ENCODE measurements at regions not wholly inside any gene's neighbourhood (a gene's known extent, or its start where the extent isn't known, plus 50 kb on each side); places are given as distances from the start of the nearest gene placed in this dataset.

DNA sequence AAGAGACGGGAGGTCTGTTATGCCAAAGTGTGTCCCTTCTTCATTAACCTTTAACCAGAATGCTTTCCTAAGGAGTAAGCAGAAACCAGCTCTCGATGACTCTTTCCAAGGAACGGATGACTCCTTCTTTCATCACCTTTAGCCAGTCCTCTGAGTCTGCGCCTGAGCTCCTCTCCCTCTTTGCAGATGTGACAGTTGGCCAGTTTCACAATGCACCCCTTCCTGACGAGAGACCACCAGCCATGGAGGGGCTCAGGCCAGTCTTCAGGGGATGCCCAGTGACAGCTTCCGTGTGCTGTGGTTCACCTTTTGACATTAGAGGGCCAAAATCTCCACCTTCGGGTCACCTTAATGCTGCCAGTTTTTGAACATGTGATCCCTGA lies 826.1 kb downstream of the TBC1D22A start:
- H2BK120ac ChIP-seq (ENCODE audit: low read depth, low read length), result no peak overlapping the region
- no peak overlapping the region for H3K9ac ChIP-seq (ENCODE audit: low read depth, low read length, poor library complexity)
- no CpG with 5 or more reads among the region's 7 CpGs for WGBS, 2 donors (ENCODE audit: extremely low coverage in 2 of 2, insufficient read length in 2 of 2, insufficient replicate concordance in 1 of 2)
- no peak overlapping the region for H3K4me3 ChIP-seq (ENCODE audit: low read length in 2 of 2)
- H3K4me2 ChIP-seq (ENCODE audit: insufficient read depth, low read length, poor library complexity, severe bottlenecking), result no peak overlapping the region
- H3K9me3 ChIP-seq (replicated peaks in 1 of 2; ENCODE audit: control insufficient read depth in 2 of 2, insufficient read depth in 1 of 2, low read depth in 1 of 2, low read length in 2 of 2), result peaks cover 0 to 37% of the 10 kb centered on the region in 2 donors
- H3K23ac ChIP-seq (ENCODE audit: low read depth, low read length, poor library complexity), result no peak overlapping the region
- no peaks in the 10 kb centered on the region for H3K36me3 ChIP-seq (replicated peaks in 1 of 2; ENCODE audit: control insufficient read depth in 2 of 2, insufficient read depth in 2 of 2, low read length in 2 of 2)
- H3K79me1 ChIP-seq (ENCODE audit: low read depth, low read length), result peaks cover 2% of the 10 kb centered on the region
- DNase-seq (ENCODE audit: low spot score), result no peak
- no peak overlapping the region for H3K4ac ChIP-seq (ENCODE audit: low read length)
- H4K91ac ChIP-seq (ENCODE audit: low read depth, low read length, poor library complexity), result no peak overlapping the region
- H2BK12ac ChIP-seq (ENCODE audit: low read length), result no peak overlapping the region
- no peak overlapping the region for H3K27ac ChIP-seq (replicated peaks; ENCODE audit: low read length)
- no peak overlapping the region for H3K14ac ChIP-seq (ENCODE audit: low read length)
- no peak overlapping the region for H2AK5ac ChIP-seq (ENCODE audit: low read depth, low read length)
- no peak overlapping the region for H3K18ac ChIP-seq (ENCODE audit: low read length)
- no peak overlapping the region for H4K8ac ChIP-seq (ENCODE audit: low read depth, low read length)
- peaks cover 0 to 1% (median 0%) of the 10 kb centered on the region in 3 experiments for H3K27me3 ChIP-seq (ENCODE audit: control insufficient read depth in 3 of 3, insufficient read depth in 3 of 3, low read depth in 1 of 3, low read length in 3 of 3)
- H2BK15ac ChIP-seq (ENCODE audit: low read length), result no peak overlapping the region
- H2AFZ ChIP-seq (ENCODE audit: low read length), result no peak overlapping the region
- H2BK5ac ChIP-seq (ENCODE audit: low read length), result no peak overlapping the region
- no peaks in the 10 kb centered on the region for H3K4me1 ChIP-seq (ENCODE audit: control insufficient read depth in 2 of 2, insufficient read depth in 1 of 2, low read depth in 1 of 2, low read length in 2 of 2)

DNA sequence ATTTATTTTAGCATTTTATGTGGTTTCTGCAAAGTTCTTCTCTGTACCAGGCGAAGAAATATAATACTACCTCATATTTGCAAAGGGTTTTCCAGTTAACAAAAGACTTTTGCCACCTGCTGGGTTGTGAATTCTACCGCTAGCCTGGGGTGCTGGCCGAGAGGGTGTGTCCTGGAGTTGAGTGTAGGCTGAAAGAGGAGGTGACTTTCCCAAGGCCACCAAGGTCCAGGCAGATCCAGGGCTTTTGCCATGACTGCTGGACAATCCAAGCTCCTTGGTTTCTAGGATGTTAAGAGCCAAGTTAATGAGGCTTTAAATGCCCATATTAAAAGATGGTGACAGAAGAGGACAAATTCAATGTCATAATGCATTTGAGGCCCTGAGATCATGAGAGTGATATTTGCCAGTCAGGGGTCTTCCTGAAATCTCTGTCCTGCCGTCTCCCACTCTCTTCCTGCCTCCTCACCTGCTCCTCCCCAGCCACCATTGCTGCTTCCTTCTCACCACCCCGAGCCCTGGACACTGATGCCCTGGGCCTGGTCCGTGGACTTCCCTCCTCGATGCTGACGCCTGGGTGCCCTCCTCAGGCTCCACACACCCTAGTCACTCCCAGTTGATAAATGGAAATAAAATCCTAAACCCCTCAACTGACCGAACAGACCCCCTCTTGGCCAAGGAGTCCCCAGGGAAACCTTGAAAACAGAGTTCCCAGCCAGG lies 825.6 kb downstream of the TBC1D22A start:
- Histone ChIP-seq H2BK120ac (ENCODE audit: low read depth, low read length) (no peak overlapping the region), H3K4me1 (ENCODE audit: control insufficient read depth in 2 of 2, insufficient read depth in 1 of 2, low read depth in 1 of 2, low read length in 2 of 2) (no peaks in the 10 kb centered on the region), H2BK5ac (ENCODE audit: low read length) (no peak overlapping the region), H3K4me3 (ENCODE audit: low read length in 2 of 2) (no peak overlapping the region), H2AK5ac (ENCODE audit: low read depth, low read length) (no peak overlapping the region), H2BK12ac (ENCODE audit: low read length) (no peak overlapping the region), H3K4me2 (ENCODE audit: insufficient read depth, low read length, poor library complexity, severe bottlenecking) (no peak overlapping the region), H4K8ac (ENCODE audit: low read depth, low read length) (no peak overlapping the region), H3K27me3 (ENCODE audit: control insufficient read depth in 3 of 3, insufficient read depth in 3 of 3, low read depth in 1 of 3, low read length in 3 of 3) (peaks cover 0 to 1% (median 0%) of the 10 kb centered on the region in 3 experiments), H3K79me1 (ENCODE audit: low read depth, low read length) (peaks cover 2% of the 10 kb centered on the region), H2BK15ac (ENCODE audit: low read length) (no peak overlapping the region), H3K36me3 (replicated peaks in 1 of 2; ENCODE audit: control insufficient read depth in 2 of 2, insufficient read depth in 2 of 2, low read length in 2 of 2) (no peaks in the 10 kb centered on the region), H3K18ac (ENCODE audit: low read length) (no peak overlapping the region), H3K9ac (ENCODE audit: low read depth, low read length, poor library complexity) (no peak overlapping the region), H3K4ac (ENCODE audit: low read length) (no peak overlapping the region), H3K23ac (ENCODE audit: low read depth, low read length, poor library complexity) (no peak overlapping the region), H3K9me3 (replicated peaks in 1 of 2; ENCODE audit: control insufficient read depth in 2 of 2, insufficient read depth in 1 of 2, low read depth in 1 of 2, low read length in 2 of 2) (peaks cover 0 to 34% of the 10 kb centered on the region in 2 donors), H3K14ac (ENCODE audit: low read length) (no peak overlapping the region), H4K91ac (ENCODE audit: low read depth, low read length, poor library complexity) (no peak overlapping the region), H3K27ac (replicated peaks; ENCODE audit: low read length) (no peak overlapping the region), H2AFZ (ENCODE audit: low read length) (no peak overlapping the region)
- WGBS, 2 donors (ENCODE audit: extremely low coverage in 2 of 2, insufficient read length in 2 of 2, insufficient replicate concordance in 1 of 2), result no CpG with 5 or more reads among the region's 9 CpGs
- DNase-seq (ENCODE audit: low spot score), result no peak

DNA sequence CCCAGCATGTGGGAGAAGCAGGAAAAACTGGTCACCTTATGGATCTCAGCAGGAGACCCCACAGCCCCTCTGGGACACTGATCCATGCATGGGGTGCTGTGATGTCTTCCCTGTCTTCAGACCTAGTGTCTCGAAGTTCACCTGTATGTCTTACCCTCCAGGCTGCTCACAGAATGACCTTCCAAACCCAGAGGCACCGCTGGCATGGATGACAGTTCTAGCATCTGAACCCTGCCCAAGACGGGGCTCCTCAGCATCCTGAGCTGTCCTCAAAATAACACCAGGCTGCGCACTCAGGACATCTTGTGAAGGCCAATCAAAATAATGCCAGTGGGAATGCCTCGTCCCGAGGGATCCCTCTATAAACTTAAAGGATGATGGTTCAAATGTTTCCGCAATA lies 824.9 kb downstream of the TBC1D22A start:
- H3K4me1 ChIP-seq (ENCODE audit: control insufficient read depth in 2 of 2, insufficient read depth in 1 of 2, low read depth in 1 of 2, low read length in 2 of 2), result no peaks in the 10 kb centered on the region
- no peak overlapping the region for H3K14ac ChIP-seq (ENCODE audit: low read length)
- WGBS, 2 donors (ENCODE audit: extremely low coverage in 2 of 2, insufficient read length in 2 of 2, insufficient replicate concordance in 1 of 2), result no CpG with 5 or more reads among the region's 7 CpGs
- no peak overlapping the region for H4K8ac ChIP-seq (ENCODE audit: low read depth, low read length)
- no peak overlapping the region for H3K9ac ChIP-seq (ENCODE audit: low read depth, low read length, poor library complexity)
- H4K91ac ChIP-seq (ENCODE audit: low read depth, low read length, poor library complexity), result no peak overlapping the region
- peaks cover 0 to 1% (median 0%) of the 10 kb centered on the region in 3 experiments for H3K27me3 ChIP-seq (ENCODE audit: control insufficient read depth in 3 of 3, insufficient read depth in 3 of 3, low read depth in 1 of 3, low read length in 3 of 3)
- no peak overlapping the region for H3K23ac ChIP-seq (ENCODE audit: low read depth, low read length, poor library complexity)
- no peak overlapping the region for H3K4me2 ChIP-seq (ENCODE audit: insufficient read depth, low read length, poor library complexity, severe bottlenecking)
- H3K27ac ChIP-seq (replicated peaks; ENCODE audit: low read length), result no peak overlapping the region
- no peak overlapping the region for H2BK12ac ChIP-seq (ENCODE audit: low read length)
- H3K79me1 ChIP-seq (ENCODE audit: low read depth, low read length), result no peaks in the 10 kb centered on the region
- H3K4me3 ChIP-seq (ENCODE audit: low read length in 2 of 2), result no peak overlapping the region
- H3K18ac ChIP-seq (ENCODE audit: low read length), result no peak overlapping the region
- H3K36me3 ChIP-seq (replicated peaks in 1 of 2; ENCODE audit: control insufficient read depth in 2 of 2, insufficient read depth in 2 of 2, low read length in 2 of 2), result no peaks in the 10 kb centered on the region
- peaks cover 0 to 31% of the 10 kb centered on the region in 2 donors for H3K9me3 ChIP-seq (replicated peaks in 1 of 2; ENCODE audit: control insufficient read depth in 2 of 2, insufficient read depth in 1 of 2, low read depth in 1 of 2, low read length in 2 of 2)
- H2AFZ ChIP-seq (ENCODE audit: low read length), result no peak overlapping the region
- no peak overlapping the region for H2AK5ac ChIP-seq (ENCODE audit: low read depth, low read length)
- no peak overlapping the region for H3K4ac ChIP-seq (ENCODE audit: low read length)
- DNase-seq (ENCODE audit: low spot score), result no peak
- H2BK5ac ChIP-seq (ENCODE audit: low read length), result no peak overlapping the region
- no peak overlapping the region for H2BK120ac ChIP-seq (ENCODE audit: low read depth, low read length)
- H2BK15ac ChIP-seq (ENCODE audit: low read length), result no peak overlapping the region

DNA sequence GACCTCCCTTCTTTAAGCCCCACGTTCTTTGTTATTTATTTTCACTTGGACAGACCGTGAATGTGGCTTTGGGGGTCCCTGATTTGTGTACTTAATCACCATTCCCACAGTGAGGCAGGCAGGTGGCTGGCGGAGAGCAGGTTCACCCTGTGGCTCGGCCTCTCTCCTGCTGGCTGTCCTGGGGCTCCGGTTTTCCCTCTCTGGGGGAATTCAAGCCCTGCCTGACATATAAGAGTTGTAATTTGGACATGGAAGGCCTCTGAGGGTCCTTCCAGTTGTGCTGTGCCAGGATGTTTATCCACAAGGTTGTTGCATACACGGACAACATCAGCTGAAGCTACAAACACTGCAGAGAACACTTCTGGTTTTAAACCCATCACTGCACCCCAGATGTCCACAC lies 824.5 kb downstream of the TBC1D22A start:
- Histone ChIP-seq H3K79me1 (ENCODE audit: low read depth, low read length) (no peaks in the 10 kb centered on the region), H4K8ac (ENCODE audit: low read depth, low read length) (no peak overlapping the region), H2AFZ (ENCODE audit: low read length) (no peak overlapping the region), H3K36me3 (replicated peaks in 1 of 2; ENCODE audit: control insufficient read depth in 2 of 2, insufficient read depth in 2 of 2, low read length in 2 of 2) (no peaks in the 10 kb centered on the region), H3K9me3 (replicated peaks in 1 of 2; ENCODE audit: control insufficient read depth in 2 of 2, insufficient read depth in 1 of 2, low read depth in 1 of 2, low read length in 2 of 2) (peaks cover 0 to 31% of the 10 kb centered on the region in 2 donors), H3K4me2 (ENCODE audit: insufficient read depth, low read length, poor library complexity, severe bottlenecking) (no peak overlapping the region), H3K4me3 (ENCODE audit: low read length in 2 of 2) (no peak overlapping the region), H3K27ac (replicated peaks; ENCODE audit: low read length) (no peak overlapping the region), H3K23ac (ENCODE audit: low read depth, low read length, poor library complexity) (no peak overlapping the region), H3K14ac (ENCODE audit: low read length) (no peak overlapping the region), H4K91ac (ENCODE audit: low read depth, low read length, poor library complexity) (no peak overlapping the region), H2BK12ac (ENCODE audit: low read length) (no peak overlapping the region), H2AK5ac (ENCODE audit: low read depth, low read length) (no peak overlapping the region), H3K9ac (ENCODE audit: low read depth, low read length, poor library complexity) (no peak overlapping the region), H3K18ac (ENCODE audit: low read length) (no peak overlapping the region), H2BK5ac (ENCODE audit: low read length) (no peak overlapping the region), H2BK120ac (ENCODE audit: low read depth, low read length) (no peak overlapping the region), H3K27me3 (ENCODE audit: control insufficient read depth in 3 of 3, insufficient read depth in 3 of 3, low read depth in 1 of 3, low read length in 3 of 3) (peaks cover 0 to 1% (median 0%) of the 10 kb centered on the region in 3 experiments), H2BK15ac (ENCODE audit: low read length) (no peak overlapping the region), H3K4me1 (ENCODE audit: control insufficient read depth in 2 of 2, insufficient read depth in 1 of 2, low read depth in 1 of 2, low read length in 2 of 2) (no peaks in the 10 kb centered on the region), H3K4ac (ENCODE audit: low read length) (no peak overlapping the region)
- DNase-seq (ENCODE audit: low spot score), result no peak
- WGBS, 2 donors (ENCODE audit: extremely low coverage in 2 of 2, insufficient read length in 2 of 2, insufficient replicate concordance in 1 of 2), result no CpG with 5 or more reads among the region's 6 CpGs
